Loucy (cell line): ENCODE measurements at regions not wholly inside any gene's neighbourhood (a gene's known extent, or its start where the extent isn't known, plus 50 kb on each side); places are given as distances from the start of the nearest gene placed in this dataset.

ENCODE experiments used
- H2AFZ ChIP-seq: fragments of 200-600 bp; sonication (generic); 2 replicates; pipeline ENCODE4 v1.6.0; 2016; ENCODE audit warnings: antibody characterized with exemption, mild to moderate bottlenecking, low read length, moderate library complexity
- H3F3A ChIP-seq: fragments of 200-600 bp; 2 replicates; pipeline ENCODE4 v1.6.0; 2016; ENCODE audit warnings: antibody characterized with exemption, low read depth, mild to moderate bottlenecking
- H3K27me3 ChIP-seq: fragments of 200-600 bp; sonication (generic); 2 replicates; pipeline ENCODE4 v1.6.1; 2014; ENCODE audit warnings: low read length, mild to moderate bottlenecking; ENCODE audit not compliant: insufficient read depth, poor library complexity, severe bottlenecking
- H3K36me3 ChIP-seq: fragments of 200-600 bp; sonication (generic); 2 replicates; pipeline ENCODE4 v1.6.1; 2016; ENCODE audit warnings: low read length; ENCODE audit not compliant: insufficient read depth
- H3K4me1 ChIP-seq: fragments of 200-600 bp; sonication (generic); 2 replicates; pipeline ENCODE4 v1.5.1; 2014; ENCODE audit warnings: low read length, mild to moderate bottlenecking; ENCODE audit not compliant: insufficient read depth, poor library complexity, severe bottlenecking
- H3K4me2 ChIP-seq: fragments of 200-600 bp; sonication (generic); 2 replicates; pipeline ENCODE4 v1.6.0; 2014; ENCODE audit warnings: antibody characterized with exemption, low read length, low read depth, mild to moderate bottlenecking; ENCODE audit not compliant: poor library complexity, severe bottlenecking
- H3K4me3 ChIP-seq: fragments of 200-600 bp; sonication (generic); 2 replicates; pipeline ENCODE4 v1.5.1; 2014; ENCODE audit warnings: low read length, mild to moderate bottlenecking, mixed read lengths; ENCODE audit not compliant: poor library complexity, severe bottlenecking
- H3K79me2 ChIP-seq: fragments of 200-600 bp; sonication (generic); 2 replicates; pipeline ENCODE4 v1.6.1; 2014; ENCODE audit warnings: low read length; ENCODE audit not compliant: insufficient read depth
- H3K9ac ChIP-seq: fragments of 200-600 bp; sonication (generic); 2 replicates; pipeline ENCODE4 v1.6.0; 2014; ENCODE audit warnings: mild to moderate bottlenecking, low read depth, low read length, moderate library complexity; ENCODE audit not compliant: poor library complexity, severe bottlenecking
- H3K9me2 ChIP-seq: fragments of 200-600 bp; sonication (generic); replicated peaks from 2 replicates; pipeline ENCODE4 v1.6.1; 2016; ENCODE audit warnings: low read depth, low read length, mixed read lengths
- H3K9me3 ChIP-seq: fragments of 200-600 bp; sonication (generic); 2 replicates; pipeline ENCODE4 v1.6.1; 2014; ENCODE audit warnings: mild to moderate bottlenecking, antibody characterized with exemption, low read length, low read depth; ENCODE audit not compliant: insufficient read depth
- H4K20me1 ChIP-seq: fragments of 200-600 bp; sonication (generic); 2 replicates; pipeline ENCODE4 v1.6.0; 2014; ENCODE audit warnings: antibody characterized with exemption, low read length, mild to moderate bottlenecking; ENCODE audit not compliant: insufficient read depth, poor library complexity, severe bottlenecking
- CTCF ChIP-seq: fragments of 200-600 bp; sonication (generic); conservative IDR thresholded peaks from 2 replicates; pipeline ENCODE4 v1.5.1; 2014; ENCODE audit warnings: mild to moderate bottlenecking, antibody characterized with exemption, low read length
- EZH2phosphoT487 ChIP-seq: fragments of 200-600 bp; IDR thresholded peaks from 2 replicates; pipeline ENCODE4 v1.6.1; 2018; ENCODE audit warnings: antibody characterized with exemption, mild to moderate bottlenecking, moderate library complexity, borderline replicate concordance

GRCh38 chr5:166909040-166909439 lies 1382.4 kb upstream of the WWC1 start:
- Histone ChIP-seq H4K20me1 (no peaks in the 10 kb centered on the region), H3K36me3 (no peaks in the 10 kb centered on the region), H3K79me2 (no peaks in the 10 kb centered on the region), H3K4me2 (no peak overlapping the region), H3K9me2 (no peaks in the 10 kb centered on the region), H2AFZ (no peak overlapping the region), H3K27me3 (no peaks in the 10 kb centered on the region), H3K9ac (no peak overlapping the region), H3K4me3 (no peak overlapping the region), H3F3A (no peaks in the 10 kb centered on the region), H3K4me1 (no peaks in the 10 kb centered on the region), H3K9me3 (no peaks in the 10 kb centered on the region)
- TF ChIP-seq EZH2phosphoT487 (no peak), CTCF (no peak)

GRCh38 chr5:166909926-166910325 lies 1381.5 kb upstream of the WWC1 start:
- H3K9me2 ChIP-seq = no peaks in the 10 kb centered on the region
- no peaks in the 10 kb centered on the region for H3K9me3 ChIP-seq
- no peaks in the 10 kb centered on the region for H3K4me1 ChIP-seq
- H4K20me1 ChIP-seq = no peaks in the 10 kb centered on the region
- no peak overlapping the region for H3K9ac ChIP-seq
- no peak for TF ChIP-seq CTCF
- no peak for TF ChIP-seq EZH2phosphoT487
- no peak overlapping the region for H3K4me3 ChIP-seq
- no peaks in the 10 kb centered on the region for H3K36me3 ChIP-seq
- no peaks in the 10 kb centered on the region for H3K79me2 ChIP-seq
- no peaks in the 10 kb centered on the region for H3F3A ChIP-seq
- H3K27me3 ChIP-seq = no peaks in the 10 kb centered on the region
- H2AFZ ChIP-seq = no peak overlapping the region
- no peak overlapping the region for H3K4me2 ChIP-seq

- H3K27me3 ChIP-seq = no peaks in the 10 kb centered on the region
- no peaks in the 10 kb centered on the region for H4K20me1 ChIP-seq
- H3K4me3 ChIP-seq = no peak overlapping the region
- H3F3A ChIP-seq = no peaks in the 10 kb centered on the region
- H3K79me2 ChIP-seq = no peaks in the 10 kb centered on the region
- TF ChIP-seq CTCF = no peak
- TF ChIP-seq EZH2phosphoT487 = no peak
- H3K9ac ChIP-seq = no peak overlapping the region
- no peaks in the 10 kb centered on the region for H3K9me3 ChIP-seq
- H3K9me2 ChIP-seq = no peaks in the 10 kb centered on the region
- no peaks in the 10 kb centered on the region for H3K4me1 ChIP-seq
- no peaks in the 10 kb centered on the region for H3K36me3 ChIP-seq
- H3K4me2 ChIP-seq = no peak overlapping the region
- H2AFZ ChIP-seq = no peak overlapping the region
Measured at GRCh38 chr5:166910995-166911394, 1380.5 kb upstream of the WWC1 start.
